ENCODE measurements at regions not wholly inside any gene's neighbourhood (a gene's known extent, or its start where the extent isn't known, plus 50 kb on each side); places are given as distances from the start of the nearest gene placed in this dataset.
A peak's percentile ranks its signal among the peaks of the same experiment; 100 is the strongest.

GRCh38 chr7:34260279-34260678 is 354.9 kb downstream of the BMPER start:
- no peaks in the 10 kb centered on the region for H3K27me3 ChIP-seq (ENCODE audit: control insufficient read depth, insufficient read depth, low read length)
- H3K18ac ChIP-seq (ENCODE audit: low read depth, low read length): no peak overlapping the region
- intact Hi-C loops (cut with micrococcal nuclease): loop anchor here (2.0 kb wide), 1 partner anchor 281 kb away; no protein-coding TSS in a partner anchor
- TF ChIP-seq RCOR1 (IDR thresholded peaks at IDR 0.05; ENCODE audit: insufficient replicate concordance, low read length) (no peak), FOS (IDR thresholded peaks at IDR 0.05; ENCODE audit: low read depth, low read length) (peak; percentile 87), BHLHE40 (IDR thresholded peaks at IDR 0.05; ENCODE audit: low read depth, low read length) (peak; percentile 6; the same call in 1 of the 2 replicates), CHD1 (IDR thresholded peaks at IDR 0.05; ENCODE audit: low read depth, low read length) (no peak), RAD21 (IDR thresholded peaks at IDR 0.05; ENCODE audit: low read length) (no peak), CEBPB (IDR thresholded peaks at IDR 0.05; ENCODE audit: low read depth, low read length) (peak; percentile 81), POLR2A (IDR thresholded peaks at IDR 0.05; ENCODE audit: low read depth, low read length) (no peak)
- no peak overlapping the region for H2AFZ ChIP-seq (replicated peaks; ENCODE audit: low read length, poor library complexity)
- no peak overlapping the region for H3K4ac ChIP-seq (ENCODE audit: low read depth, low read length)
- no peak overlapping the region for H3K56ac ChIP-seq (ENCODE audit: extremely low read depth, insufficient read depth, low read length)
- dilution Hi-C loops (cut with HindIII; ENCODE audit: low sequenced_read_pairs, unreplicated experiment): no loop called here
- H3K4me3 ChIP-seq (ENCODE audit: insufficient read depth, low read depth, low read length): no peak overlapping the region
- H4K20me1 ChIP-seq (ENCODE audit: insufficient read depth, low read length): no peaks in the 10 kb centered on the region
- peak; percentile 99 for ATAC-seq (ENCODE audit: low read depth)
- no peak overlapping the region for H4K5ac ChIP-seq (ENCODE audit: low read depth, low read length)
- CTCF ChIA-PET: interaction anchor here (0.6 to 1.1 kb wide), 2 partner anchors 8 to 37 kb away, joined by 3 to 4 read pairs; no protein-coding TSS in a partner anchor
- no peak overlapping the region for H3K14ac ChIP-seq (replicated peaks; ENCODE audit: low read depth, low read length)
- H3K9ac ChIP-seq (ENCODE audit: low read depth, low read length): no peak overlapping the region
- no peak overlapping the region for H2AK5ac ChIP-seq (ENCODE audit: low read depth, low read length)
- no peaks in the 10 kb centered on the region for H3K9me3 ChIP-seq (ENCODE audit: control insufficient read depth, insufficient read depth, low read length)
- H2BK20ac ChIP-seq (ENCODE audit: low read depth, low read length): no peak overlapping the region
- no peak overlapping the region for H2BK5ac ChIP-seq (ENCODE audit: low read depth, low read length, poor library complexity, severe bottlenecking)
- no TSS peak for BruUV-seq (replicated peaks)
- DNase-seq: peak; percentile 94
- no peak overlapping the region for H3K27ac ChIP-seq (ENCODE audit: insufficient read depth, low read length)
- H3K36me3 ChIP-seq (ENCODE audit: control insufficient read depth, insufficient read depth, low read length): no peaks in the 10 kb centered on the region
- in situ Hi-C loops (cut with MboI; ENCODE audit: low sequenced_read_pairs): no loop called here
- POLR2A ChIA-PET (ENCODE audit: unreplicated experiment): no interaction called here
- H4K8ac ChIP-seq (ENCODE audit: low read depth in 2 of 2, low read length in 2 of 2): no peak overlapping the region
- H3K9me1 ChIP-seq (ENCODE audit: insufficient read depth, low read length): no peaks in the 10 kb centered on the region
- no peak overlapping the region for H3K23ac ChIP-seq (ENCODE audit: low read depth, low read length)
- H4K91ac ChIP-seq (ENCODE audit: insufficient read depth, low read depth, low read length): no peak overlapping the region
- H3K4me1 ChIP-seq (ENCODE audit: control insufficient read depth, insufficient read depth, low read length): 0 out of 2 replicates have a peak, but pooled peaks cover 2% of the 10 kb centered on the region
- no peak overlapping the region for H2AK9ac ChIP-seq (replicated peaks; ENCODE audit: low read depth, low read length, poor library complexity)
- no peak overlapping the region for H2BK120ac ChIP-seq (ENCODE audit: low read depth, low read length)
- H3K79me1 ChIP-seq (ENCODE audit: low read depth in 1 of 2, low read length in 2 of 2): no peaks in the 10 kb centered on the region
- H3K4me2 ChIP-seq (ENCODE audit: low read depth, low read length): no peak overlapping the region
- no peak overlapping the region for H2BK15ac ChIP-seq (ENCODE audit: low read depth, low read length)

Measured in IMR-90 (cell line).